Loucy (cell line): ENCODE measurements at regions not wholly inside any gene's neighbourhood (a gene's known extent, or its start where the extent isn't known, plus 50 kb on each side); places are given as distances from the start of the nearest gene placed in this dataset.

ENCODE experiments used
- H2AFZ ChIP-seq: fragments of 200-600 bp; sonication (generic); 2 replicates; pipeline ENCODE4 v1.6.0; 2016; ENCODE audit warnings: antibody characterized with exemption, mild to moderate bottlenecking, low read length, moderate library complexity
- H3F3A ChIP-seq: fragments of 200-600 bp; 2 replicates; pipeline ENCODE4 v1.6.0; 2016; ENCODE audit warnings: antibody characterized with exemption, low read depth, mild to moderate bottlenecking
- H3K27me3 ChIP-seq: fragments of 200-600 bp; sonication (generic); 2 replicates; pipeline ENCODE4 v1.6.1; 2014; ENCODE audit warnings: low read length, mild to moderate bottlenecking; ENCODE audit not compliant: insufficient read depth, poor library complexity, severe bottlenecking
- H3K36me3 ChIP-seq: fragments of 200-600 bp; sonication (generic); 2 replicates; pipeline ENCODE4 v1.6.1; 2016; ENCODE audit warnings: low read length; ENCODE audit not compliant: insufficient read depth
- H3K4me1 ChIP-seq: fragments of 200-600 bp; sonication (generic); 2 replicates; pipeline ENCODE4 v1.5.1; 2014; ENCODE audit warnings: low read length, mild to moderate bottlenecking; ENCODE audit not compliant: insufficient read depth, poor library complexity, severe bottlenecking
- H3K4me2 ChIP-seq: fragments of 200-600 bp; sonication (generic); 2 replicates; pipeline ENCODE4 v1.6.0; 2014; ENCODE audit warnings: antibody characterized with exemption, low read length, low read depth, mild to moderate bottlenecking; ENCODE audit not compliant: poor library complexity, severe bottlenecking
- H3K4me3 ChIP-seq: fragments of 200-600 bp; sonication (generic); 2 replicates; pipeline ENCODE4 v1.5.1; 2014; ENCODE audit warnings: low read length, mild to moderate bottlenecking, mixed read lengths; ENCODE audit not compliant: poor library complexity, severe bottlenecking
- H3K79me2 ChIP-seq: fragments of 200-600 bp; sonication (generic); 2 replicates; pipeline ENCODE4 v1.6.1; 2014; ENCODE audit warnings: low read length; ENCODE audit not compliant: insufficient read depth
- H3K9ac ChIP-seq: fragments of 200-600 bp; sonication (generic); 2 replicates; pipeline ENCODE4 v1.6.0; 2014; ENCODE audit warnings: mild to moderate bottlenecking, low read depth, low read length, moderate library complexity; ENCODE audit not compliant: poor library complexity, severe bottlenecking
- H3K9me2 ChIP-seq: fragments of 200-600 bp; sonication (generic); replicated peaks from 2 replicates; pipeline ENCODE4 v1.6.1; 2016; ENCODE audit warnings: low read depth, low read length, mixed read lengths
- H3K9me3 ChIP-seq: fragments of 200-600 bp; sonication (generic); 2 replicates; pipeline ENCODE4 v1.6.1; 2014; ENCODE audit warnings: mild to moderate bottlenecking, antibody characterized with exemption, low read length, low read depth; ENCODE audit not compliant: insufficient read depth
- H4K20me1 ChIP-seq: fragments of 200-600 bp; sonication (generic); 2 replicates; pipeline ENCODE4 v1.6.0; 2014; ENCODE audit warnings: antibody characterized with exemption, low read length, mild to moderate bottlenecking; ENCODE audit not compliant: insufficient read depth, poor library complexity, severe bottlenecking
- CTCF ChIP-seq: fragments of 200-600 bp; sonication (generic); conservative IDR thresholded peaks from 2 replicates; pipeline ENCODE4 v1.5.1; 2014; ENCODE audit warnings: mild to moderate bottlenecking, antibody characterized with exemption, low read length
- EZH2phosphoT487 ChIP-seq: fragments of 200-600 bp; IDR thresholded peaks from 2 replicates; pipeline ENCODE4 v1.6.1; 2018; ENCODE audit warnings: antibody characterized with exemption, mild to moderate bottlenecking, moderate library complexity, borderline replicate concordance

GRCh38 chr6:41442352-41442672 is 103.9 kb upstream of the FOXP4 start:
- no peaks in the 10 kb centered on the region for H4K20me1 ChIP-seq
- no peaks in the 10 kb centered on the region for H3K36me3 ChIP-seq
- peaks cover 39% of the 10 kb centered on the region for H3K4me1 ChIP-seq
- no peaks in the 10 kb centered on the region for H3K79me2 ChIP-seq
- no peaks in the 10 kb centered on the region for H3F3A ChIP-seq
- H3K4me2 ChIP-seq: peak overlapping the region; percentile 65
- no peaks in the 10 kb centered on the region for H3K27me3 ChIP-seq
- no peaks in the 10 kb centered on the region for H3K9me2 ChIP-seq
- peak overlapping the region; percentile 50; the same call in 1 of the 2 replicates for H2AFZ ChIP-seq
- H3K9me3 ChIP-seq: no peaks in the 10 kb centered on the region
- no peak overlapping the region for H3K4me3 ChIP-seq
- H3K9ac ChIP-seq: peak overlapping the region; percentile 58
- TF ChIP-seq CTCF (no peak), EZH2phosphoT487 (no peak)

GRCh38 chr6:41442800-41443501 is 103.2 kb upstream of the FOXP4 start:
- Histone ChIP-seq H3K79me2 (no peaks in the 10 kb centered on the region), H4K20me1 (no peaks in the 10 kb centered on the region), H3K36me3 (no peaks in the 10 kb centered on the region), H3K9me3 (no peaks in the 10 kb centered on the region), H3K4me2 (no peak overlapping the region), H3K9me2 (no peaks in the 10 kb centered on the region), H3K4me1 (peaks cover 39% of the 10 kb centered on the region), H3K9ac (no peak overlapping the region), H3K4me3 (no peak overlapping the region), H2AFZ (no peak overlapping the region), H3K27me3 (no peaks in the 10 kb centered on the region), H3F3A (no peaks in the 10 kb centered on the region)
- TF ChIP-seq CTCF (no peak), EZH2phosphoT487 (no peak)

GRCh38 chr6:41443616-41444525 is 102.3 kb upstream of the FOXP4 start:
- H3K4me3 ChIP-seq: no peak overlapping the region
- H4K20me1 ChIP-seq: no peaks in the 10 kb centered on the region
- H3K9me3 ChIP-seq: no peaks in the 10 kb centered on the region
- H3K79me2 ChIP-seq: no peaks in the 10 kb centered on the region
- no peaks in the 10 kb centered on the region for H3F3A ChIP-seq
- no peaks in the 10 kb centered on the region for H3K9me2 ChIP-seq
- TF ChIP-seq EZH2phosphoT487: no peak
- no peak for TF ChIP-seq CTCF
- H3K9ac ChIP-seq: no peak overlapping the region
- H3K4me2 ChIP-seq: no peak overlapping the region
- no peaks in the 10 kb centered on the region for H3K27me3 ChIP-seq
- no peak overlapping the region for H2AFZ ChIP-seq
- no peaks in the 10 kb centered on the region for H3K36me3 ChIP-seq
- peaks cover 38% of the 10 kb centered on the region for H3K4me1 ChIP-seq
